ENCODE measurements at regions not wholly inside any gene's neighbourhood (a gene's known extent, or its start where the extent isn't known, plus 50 kb on each side); places are given as distances from the start of the nearest gene placed in this dataset.

GRCh38 chr13:53310786-53311185, 282.2 kb downstream of the OLFM4 start:
- TF ChIP-seq CTCF (IDR thresholded peaks at IDR 0.05): no peak
- TF ChIP-seq SIN3A (IDR thresholded peaks at IDR 0.05; ENCODE audit: borderline replicate concordance, insufficient read depth, low read depth, low read length): no peak
- TF ChIP-seq POLR2AphosphoS5 (IDR thresholded peaks at IDR 0.05; ENCODE audit: low read depth, low read length): no peak

Measured in Panc1 (cell line).